ENCODE measurements at regions not wholly inside any gene's neighbourhood (a gene's known extent, or its start where the extent isn't known, plus 50 kb on each side); places are given as distances from the start of the nearest gene placed in this dataset.

DNA sequence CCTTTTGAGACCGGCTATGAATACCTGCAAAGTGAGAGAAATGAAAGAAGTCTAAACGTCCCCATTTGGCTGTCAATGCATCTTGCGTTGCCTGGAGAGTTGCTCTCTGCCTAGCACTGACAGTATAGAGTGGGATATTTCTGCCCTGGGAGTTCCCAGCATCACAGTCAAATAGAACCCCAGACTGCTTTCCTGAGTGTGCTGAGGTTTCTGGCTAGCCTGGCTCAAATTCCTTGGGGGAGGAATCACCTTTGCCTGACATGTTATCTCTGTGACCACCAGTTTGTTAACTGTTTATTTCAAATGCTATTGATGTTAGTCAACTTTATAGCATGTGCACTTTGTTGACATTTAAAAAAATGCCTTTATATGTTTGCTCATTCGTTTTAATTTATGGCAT, 212.0 kb upstream of the FAM78B start (continued):
- TF ChIP-seq, protein P1, sequence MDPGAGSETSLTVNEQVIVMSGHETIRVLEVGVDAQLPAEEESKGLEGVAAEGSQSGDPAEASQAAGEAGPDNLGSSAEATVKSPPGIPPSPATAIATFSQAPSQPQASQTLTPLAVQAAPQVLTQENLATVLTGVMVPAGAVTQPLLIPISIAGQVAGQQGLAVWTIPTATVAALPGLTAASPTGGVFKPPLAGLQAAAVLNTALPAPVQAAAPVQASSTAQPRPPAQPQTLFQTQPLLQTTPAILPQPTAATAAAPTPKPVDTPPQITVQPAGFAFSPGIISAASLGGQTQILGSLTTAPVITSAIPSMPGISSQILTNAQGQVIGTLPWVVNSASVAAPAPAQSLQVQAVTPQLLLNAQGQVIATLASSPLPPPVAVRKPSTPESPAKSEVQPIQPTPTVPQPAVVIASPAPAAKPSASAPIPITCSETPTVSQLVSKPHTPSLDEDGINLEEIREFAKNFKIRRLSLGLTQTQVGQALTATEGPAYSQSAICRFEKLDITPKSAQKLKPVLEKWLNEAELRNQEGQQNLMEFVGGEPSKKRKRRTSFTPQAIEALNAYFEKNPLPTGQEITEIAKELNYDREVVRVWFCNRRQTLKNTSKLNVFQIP (CRISPR knock-in tag; IDR thresholded peaks at IDR 0.05; ENCODE audit: borderline replicate concordance, low read depth): no peak
- no peak for TF ChIP-seq RARB (CRISPR knock-in tag; IDR thresholded peaks at IDR 0.05)

DNA sequence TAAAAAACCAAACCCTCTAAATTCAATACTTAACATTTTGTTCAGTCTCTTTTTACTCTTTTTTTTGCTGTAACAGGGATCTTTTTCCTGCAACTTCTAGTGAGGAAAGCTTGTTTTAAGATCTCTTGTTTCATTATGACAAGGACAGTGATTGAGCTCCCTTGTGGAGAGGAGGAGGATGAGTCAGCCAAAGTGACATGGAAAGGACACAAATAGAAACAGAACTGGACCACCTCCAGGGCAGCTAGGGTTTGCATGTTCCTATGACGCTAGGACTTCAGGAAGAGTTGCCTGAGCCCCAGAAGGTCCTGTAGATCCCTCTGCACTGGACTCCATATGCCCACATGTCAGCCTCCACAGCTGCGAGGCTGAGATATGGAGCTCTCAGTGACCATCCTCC, 212.6 kb upstream of the FAM78B start:
- no peak for ATAC-seq
- TF ChIP-seq, protein P1 (CRISPR knock-in tag; IDR thresholded peaks at IDR 0.05; ENCODE audit: borderline replicate concordance, low read depth): no peak
- TF ChIP-seq ARNTL (CRISPR knock-in tag; IDR thresholded peaks at IDR 0.05; ENCODE audit: borderline replicate concordance, low read depth): no peak
- no peak for TF ChIP-seq PPARA (CRISPR knock-in tag; IDR thresholded peaks at IDR 0.05; ENCODE audit: borderline replicate concordance)

DNA sequence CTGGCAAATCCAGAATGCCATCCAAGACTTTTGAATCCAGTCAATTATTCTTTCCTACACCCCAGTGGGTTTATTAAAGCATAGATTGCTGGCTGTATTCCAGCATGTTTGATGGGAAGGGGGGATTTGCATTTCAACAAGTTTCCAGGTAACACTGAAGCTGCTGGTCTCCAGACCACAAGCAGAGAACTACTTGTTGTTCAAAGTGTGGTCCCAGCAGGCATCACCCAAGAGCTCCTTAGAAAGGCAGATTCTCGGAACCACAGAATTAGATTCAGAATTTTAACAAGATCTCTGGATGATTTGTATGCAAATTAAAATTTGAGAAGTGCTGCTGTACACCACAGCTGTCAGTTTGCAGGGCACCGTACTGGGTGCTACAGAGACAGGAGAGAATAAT, 216.3 kb upstream of the FAM78B start:
- TF ChIP-seq PPARA (CRISPR knock-in tag; IDR thresholded peaks at IDR 0.05; ENCODE audit: borderline replicate concordance) (no peak), CREB5 (CRISPR knock-in tag; IDR thresholded peaks at IDR 0.05; ENCODE audit: low read depth) (no peak), SNAI2 (CRISPR knock-in tag; IDR thresholded peaks at IDR 0.05) (no peak), BACH2 (CRISPR knock-in tag; IDR thresholded peaks at IDR 0.05; ENCODE audit: borderline replicate concordance) (no peak), CSDC2 (CRISPR knock-in tag; IDR thresholded peaks at IDR 0.05) (no peak), ZNF8 (CRISPR knock-in tag; IDR thresholded peaks at IDR 0.05) (no peak), CSRNP3 (CRISPR knock-in tag; IDR thresholded peaks at IDR 0.05) (no peak), ZNF565 (CRISPR knock-in tag; conservative IDR thresholded peaks at IDR 0.05; ENCODE audit: low read depth) (no peak), TCF4 (CRISPR knock-in tag; IDR thresholded peaks at IDR 0.05; ENCODE audit: borderline replicate concordance) (no peak), ISL1 (CRISPR knock-in tag; IDR thresholded peaks at IDR 0.05) (no peak), OSR1 (CRISPR knock-in tag; IDR thresholded peaks at IDR 0.05) (no peak)
- TF ChIP-seq, protein P1 (CRISPR knock-in tag; IDR thresholded peaks at IDR 0.05; ENCODE audit: borderline replicate concordance, low read depth): no peak

DNA sequence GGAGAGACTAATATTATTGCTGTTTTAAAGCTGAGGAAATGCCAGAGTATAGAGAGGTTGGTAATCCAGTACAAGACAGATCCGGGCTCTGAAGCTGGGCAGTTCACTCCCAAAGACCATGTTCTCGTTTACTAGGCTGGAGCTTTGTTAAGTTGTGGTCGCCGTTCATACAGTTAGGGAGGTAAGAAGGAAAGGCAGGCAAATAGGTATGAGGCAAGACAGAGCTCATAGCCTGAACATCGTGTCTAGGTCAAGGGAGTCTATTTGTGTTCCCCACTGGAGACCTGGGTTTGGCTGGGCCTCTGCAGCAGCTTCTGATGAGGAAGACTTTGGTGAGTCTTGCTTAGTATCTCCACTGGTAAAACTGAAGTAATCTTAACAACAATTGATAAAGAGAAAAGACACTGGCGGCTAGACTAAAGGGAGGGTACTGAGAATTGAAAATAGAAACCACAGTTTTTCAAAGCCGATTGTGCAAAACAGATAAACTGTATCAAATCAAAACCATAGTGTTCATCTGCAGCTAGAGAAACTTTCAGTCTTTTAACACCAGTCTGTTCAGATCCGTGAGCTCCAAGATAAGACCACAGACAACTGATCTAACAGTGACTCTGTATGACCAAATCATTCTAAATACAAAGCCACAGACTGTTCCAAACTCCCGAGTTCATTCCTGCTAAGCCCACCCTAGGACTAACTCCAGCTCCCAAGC, 217.0 kb upstream of the FAM78B start:
- TF ChIP-seq TOX (CRISPR knock-in tag; IDR thresholded peaks at IDR 0.05; ENCODE audit: borderline replicate concordance) (no peak), SNAI2 (CRISPR knock-in tag; IDR thresholded peaks at IDR 0.05) (no peak), ZFP3 (CRISPR knock-in tag; IDR thresholded peaks at IDR 0.05) (no peak), CREB5 (CRISPR knock-in tag; IDR thresholded peaks at IDR 0.05; ENCODE audit: low read depth) (no peak), ARNTL (CRISPR knock-in tag; IDR thresholded peaks at IDR 0.05; ENCODE audit: borderline replicate concordance, low read depth) (no peak), ZNF565 (CRISPR knock-in tag; conservative IDR thresholded peaks at IDR 0.05; ENCODE audit: low read depth) (no peak), ZNF70 (CRISPR knock-in tag; IDR thresholded peaks at IDR 0.05) (no peak), ESRRG (CRISPR knock-in tag; IDR thresholded peaks at IDR 0.05) (no peak), TSHZ2 (CRISPR knock-in tag; IDR thresholded peaks at IDR 0.05) (no peak), GLIS3 (CRISPR knock-in tag; IDR thresholded peaks at IDR 0.05) (no peak)
- TF ChIP-seq, protein P1 (CRISPR knock-in tag; IDR thresholded peaks at IDR 0.05; ENCODE audit: borderline replicate concordance, low read depth): no peak
- no peak for ATAC-seq

More for the DNA sequence above, 216.3 kb upstream of the FAM78B start:
- ATAC-seq: no peak

Data from SK-N-SH treated with all-trans-retinoic acid at 6 μM for 48 hours (cell line).